Skeletal muscle tissue (tissue), 3 donors: ENCODE measurements at regions not wholly inside any gene's neighbourhood (a gene's known extent, or its start where the extent isn't known, plus 50 kb on each side); places are given as distances from the start of the nearest gene placed in this dataset.

Experiments used
- H3K27ac ChIP-seq: one replicate; pipeline ENCODE4 v1.7.0; 2013; ENCODE audit warnings: mild to moderate bottlenecking, low read depth, low read length, inconsistent platforms
- H3K27me3 ChIP-seq, 3 donors: one replicate each; pipeline ENCODE4 v1.7.0; 2013; ENCODE audit warnings: low read length in 3 of 3; ENCODE audit not compliant: control insufficient read depth in 3 of 3, insufficient read depth in 3 of 3
- H3K36me3 ChIP-seq, 3 donors: one replicate each; pipeline ENCODE4 v1.7.0; 2013; ENCODE audit warnings: low read length in 3 of 3; ENCODE audit not compliant: control insufficient read depth in 3 of 3, insufficient read depth in 3 of 3
- H3K4me1 ChIP-seq, 3 donors: one replicate each; pipeline ENCODE4 v1.7.0; 2013; ENCODE audit warnings: low read length in 3 of 3, mild to moderate bottlenecking in 3 of 3; ENCODE audit not compliant: control insufficient read depth in 3 of 3, insufficient read depth in 3 of 3
- H3K4me3 ChIP-seq, 3 donors: one replicate each; pipeline ENCODE4 v1.7.0; 2013; ENCODE audit warnings: low read length in 3 of 3
- H3K9ac ChIP-seq, 3 donors: one replicate each; pipeline ENCODE4 v1.7.0; 2013; ENCODE audit warnings: low read length in 3 of 3, mild to moderate bottlenecking in 3 of 3, moderate library complexity in 2 of 3, low read depth in 1 of 3
- H3K9me3 ChIP-seq, 3 donors: one replicate each; pipeline ENCODE4 v1.7.0; 2013; ENCODE audit warnings: low read length in 3 of 3; ENCODE audit not compliant: control insufficient read depth in 3 of 3
- donor health status: Osteomylitis.

DNA sequence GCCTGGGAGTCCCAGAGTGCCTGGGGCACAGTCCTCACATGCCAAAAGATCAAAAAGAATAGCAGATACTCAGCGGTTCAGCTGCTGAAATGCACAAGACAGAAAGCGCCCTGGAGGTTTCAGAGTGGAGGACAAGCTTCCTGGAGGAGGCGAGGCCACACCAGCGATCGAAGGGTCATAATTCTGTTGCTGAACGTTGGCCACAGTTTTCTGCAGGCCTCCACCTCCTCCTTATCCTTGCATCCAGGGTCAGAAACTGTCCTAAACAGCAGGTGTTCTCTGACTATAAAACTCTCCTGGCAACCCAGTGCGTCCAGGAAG is 220.3 kb upstream of the LINGO1 start:
- H3K27me3 ChIP-seq: peaks cover 16 to 37% (median 17%) of the 10 kb centered on the region in 3 donors
- no peaks in the 10 kb centered on the region for H3K9me3 ChIP-seq
- no peaks in the 10 kb centered on the region for H3K36me3 ChIP-seq
- no peak overlapping the region for H3K27ac ChIP-seq
- H3K9ac ChIP-seq: no peak overlapping the region
- H3K4me1 ChIP-seq: peaks cover 0 to 5% (median 0%) of the 10 kb centered on the region in 3 donors
- H3K4me3 ChIP-seq: no peak overlapping the region

DNA sequence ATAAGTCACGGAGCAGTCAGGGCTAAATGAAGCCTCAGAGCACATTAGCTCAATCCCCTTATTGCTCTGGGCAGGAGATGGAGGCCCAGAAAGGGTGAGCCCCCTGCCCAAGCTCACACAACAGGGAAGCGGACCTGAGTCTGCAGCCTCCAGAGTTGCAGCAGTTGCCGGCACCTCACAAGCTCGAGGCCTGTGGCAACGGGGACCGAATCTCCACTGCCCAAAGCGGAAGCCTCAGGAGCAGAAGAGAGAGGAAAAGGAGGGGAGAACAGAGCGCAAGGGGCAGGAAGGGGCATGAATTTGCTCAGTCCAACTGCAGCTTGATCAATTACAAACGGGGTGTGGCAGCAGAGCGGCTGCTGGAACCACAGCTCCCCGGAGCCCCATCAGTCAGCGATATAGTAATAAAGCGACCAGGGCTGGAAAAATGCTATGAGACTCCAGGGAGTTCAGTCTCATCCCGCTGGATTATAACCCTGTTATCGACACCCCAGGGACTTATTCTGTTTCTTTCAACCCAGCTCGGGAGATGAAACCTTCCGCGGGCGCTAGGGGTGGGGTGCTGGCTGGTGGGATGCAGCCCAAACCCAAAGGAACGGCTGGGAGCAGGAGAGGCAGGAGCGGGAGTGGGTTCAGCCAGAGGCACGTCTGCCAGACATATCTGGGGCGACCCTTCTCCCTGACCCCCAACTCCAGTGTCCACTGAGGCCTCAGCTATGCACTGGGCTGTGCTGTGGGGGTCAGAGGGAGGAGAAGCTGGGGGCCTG is 219.7 kb upstream of the LINGO1 start:
- Histone ChIP-seq H3K4me1 (peaks cover 0 to 5% (median 0%) of the 10 kb centered on the region in 3 donors), H3K4me3 (no peak overlapping the region), H3K9me3 (no peaks in the 10 kb centered on the region), H3K27me3 (peaks cover 15 to 33% (median 17%) of the 10 kb centered on the region in 3 donors), H3K9ac (no peak overlapping the region), H3K27ac (no peak overlapping the region), H3K36me3 (no peaks in the 10 kb centered on the region)

DNA sequence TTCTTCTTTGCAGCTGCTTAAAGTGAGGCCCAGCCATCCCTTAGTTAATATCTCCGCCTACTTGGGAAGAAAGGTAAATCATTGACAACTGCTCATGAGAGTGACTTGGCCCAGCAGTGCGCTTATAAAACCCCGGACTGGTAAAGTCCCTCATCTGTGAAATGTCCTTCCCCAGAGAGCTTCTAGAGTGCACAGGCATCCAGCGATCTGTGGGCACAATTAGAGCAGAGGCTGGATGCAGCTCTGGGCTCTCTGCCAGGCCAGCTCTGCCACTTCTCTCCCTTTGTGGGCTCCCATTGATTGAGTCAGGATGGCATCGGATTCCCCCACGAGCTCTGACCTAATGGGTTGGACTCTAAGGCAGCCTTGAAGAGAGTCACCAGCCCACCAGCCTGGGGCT is 219.0 kb upstream of the LINGO1 start:
- Histone ChIP-seq H3K9ac (no peak overlapping the region), H3K36me3 (no peaks in the 10 kb centered on the region), H3K4me1 (peaks cover 0 to 5% (median 0%) of the 10 kb centered on the region in 3 donors), H3K4me3 (no peak overlapping the region), H3K27me3 (peaks cover 14 to 30% (median 17%) of the 10 kb centered on the region in 3 donors), H3K9me3 (no peaks in the 10 kb centered on the region), H3K27ac (no peak overlapping the region)

DNA sequence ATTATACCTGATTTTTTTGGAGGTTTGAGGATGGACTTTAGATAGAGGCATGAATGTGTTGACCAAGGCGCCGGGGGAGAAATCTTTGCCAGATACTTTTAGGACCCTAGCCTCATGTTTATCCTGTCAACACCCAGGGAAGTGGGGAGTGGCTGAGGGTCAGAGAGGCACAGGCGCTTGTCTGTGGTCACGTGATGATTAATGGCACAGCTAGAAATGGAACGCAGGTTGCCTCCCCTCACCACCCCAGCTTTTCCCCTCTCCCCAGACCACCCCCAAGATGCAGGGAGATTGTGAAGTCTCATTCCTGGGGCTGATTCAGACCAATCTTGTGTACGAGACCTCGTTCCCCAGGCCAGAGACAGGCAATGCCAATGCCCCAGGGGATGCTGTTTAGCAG is 218.4 kb upstream of the LINGO1 start:
- H3K27me3 ChIP-seq: peaks cover 14 to 30% (median 17%) of the 10 kb centered on the region in 3 donors
- no peak overlapping the region for H3K9ac ChIP-seq

DNA sequence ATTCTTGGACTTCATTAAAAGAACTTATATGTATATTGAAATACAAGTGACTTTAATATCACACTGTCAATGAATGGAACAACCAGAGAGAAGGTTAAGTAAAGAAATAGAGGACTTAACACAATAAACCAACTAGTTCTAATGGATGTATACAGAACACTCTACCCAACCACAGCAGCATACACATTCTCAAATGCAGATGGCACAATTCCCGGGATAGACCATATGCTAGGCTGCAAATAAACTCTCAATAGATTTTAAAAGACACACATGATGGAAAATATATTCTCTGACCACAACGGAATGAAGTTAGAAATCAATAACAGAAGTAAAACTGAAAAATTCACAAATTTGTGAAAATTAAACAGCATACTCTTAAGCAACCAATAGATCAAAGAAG is 214.3 kb upstream of the LINGO1 start:
- Histone ChIP-seq H3K4me3 (no peak overlapping the region), H3K4me1 (peaks cover 0 to 2% (median 0%) of the 10 kb centered on the region in 3 donors), H3K36me3 (no peaks in the 10 kb centered on the region), H3K27me3 (peaks cover 9 to 12% (median 12%) of the 10 kb centered on the region in 3 donors), H3K9me3 (peaks cover 0 to 6% (median 0%) of the 10 kb centered on the region in 3 donors), H3K27ac (no peak overlapping the region), H3K9ac (no peak overlapping the region)

More for the DNA sequence above, 218.4 kb upstream of the LINGO1 start:
- Histone ChIP-seq H3K9me3 (no peaks in the 10 kb centered on the region), H3K36me3 (no peaks in the 10 kb centered on the region), H3K4me3 (no peak overlapping the region), H3K27ac (no peak overlapping the region), H3K4me1 (peaks cover 0 to 5% (median 0%) of the 10 kb centered on the region in 3 donors)

DNA sequence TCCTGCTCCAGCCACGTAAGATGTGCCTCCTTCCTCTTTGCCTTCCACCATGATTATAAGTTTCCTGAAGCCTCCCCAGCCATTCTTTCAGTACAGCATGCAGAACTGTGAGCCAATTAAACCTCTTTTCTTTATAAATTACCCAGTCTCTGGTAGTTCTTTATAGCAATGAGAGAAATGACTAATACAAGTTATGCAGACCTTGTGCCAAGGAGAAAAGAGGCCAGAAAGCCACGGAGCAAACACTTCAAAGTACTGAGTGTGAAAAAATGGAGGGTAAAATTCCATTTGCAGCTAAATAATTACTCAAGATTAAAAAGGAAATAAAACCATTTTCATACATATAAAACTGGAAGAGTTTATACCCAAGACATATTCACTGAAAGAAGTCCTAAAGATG is 213.6 kb upstream of the LINGO1 start:
- peaks cover 6 to 8% (median 7%) of the 10 kb centered on the region in 3 donors for H3K27me3 ChIP-seq
- no peaks in the 10 kb centered on the region for H3K36me3 ChIP-seq
- no peak overlapping the region for H3K4me3 ChIP-seq
- no peak overlapping the region for H3K9ac ChIP-seq
- H3K4me1 ChIP-seq: no peaks in the 10 kb centered on the region
- H3K9me3 ChIP-seq: peaks cover 0 to 6% (median 0%) of the 10 kb centered on the region in 3 donors
- no peak overlapping the region for H3K27ac ChIP-seq

DNA sequence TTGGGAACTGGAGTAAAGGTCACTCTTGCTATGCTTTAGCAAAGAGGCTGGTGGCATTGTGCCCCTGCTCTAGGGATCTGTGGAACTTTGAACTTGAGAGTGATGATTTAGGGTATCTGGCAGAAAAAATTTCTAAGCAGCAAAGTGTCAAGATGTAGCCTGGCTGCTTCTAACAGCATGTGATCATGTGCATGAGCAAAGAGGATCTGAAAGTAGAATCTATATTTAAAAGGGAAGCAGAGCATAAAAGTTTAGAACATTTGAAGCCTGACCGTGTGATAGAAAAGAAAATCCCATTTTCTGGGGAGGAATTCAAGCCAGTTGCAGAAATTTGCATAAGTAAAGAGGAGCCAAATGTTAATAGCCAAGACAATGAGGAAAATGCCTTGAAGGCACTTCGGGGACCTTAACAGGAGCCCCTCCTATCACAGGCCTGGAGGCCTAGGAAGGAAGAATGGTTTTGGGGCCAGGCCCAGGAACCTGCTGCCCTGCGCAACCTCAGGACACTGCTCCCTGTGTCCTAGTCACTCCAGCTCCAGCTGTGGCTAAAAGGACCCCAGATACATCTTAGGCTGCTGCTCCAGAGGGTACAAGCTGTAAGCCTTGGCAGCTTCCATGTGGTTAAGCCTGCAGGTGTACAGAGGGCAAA is 212.2 kb upstream of the LINGO1 start:
- Histone ChIP-seq H3K4me3 (no peak overlapping the region), H3K27me3 (peaks cover 10 to 18% (median 18%) of the 10 kb centered on the region in 3 donors), H3K9me3 (peaks cover 0 to 6% (median 0%) of the 10 kb centered on the region in 3 donors), H3K36me3 (no peaks in the 10 kb centered on the region), H3K9ac (no peak overlapping the region), H3K27ac (no peak overlapping the region), H3K4me1 (no peaks in the 10 kb centered on the region)

DNA sequence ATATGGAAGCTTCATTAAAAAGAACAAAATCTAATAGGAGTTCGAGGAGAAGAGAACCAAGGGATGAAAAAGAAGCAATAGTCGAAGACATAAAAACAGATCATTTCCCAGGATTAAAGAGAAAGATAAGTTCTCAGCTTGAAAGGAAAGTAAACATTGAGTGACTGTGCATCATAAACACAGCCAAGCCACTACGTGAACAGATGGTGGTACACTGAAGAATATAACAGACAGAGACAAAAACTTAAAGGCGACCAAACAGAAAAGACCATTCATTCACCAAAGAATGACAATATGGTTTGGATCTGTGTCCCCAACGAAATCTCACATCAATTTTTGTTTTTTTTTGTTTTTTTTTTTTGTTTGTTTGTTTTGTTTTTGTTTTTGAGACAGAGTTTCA is 210.8 kb upstream of the LINGO1 start:
- Histone ChIP-seq H3K27ac (no peak overlapping the region), H3K9me3 (peaks cover 0 to 6% (median 0%) of the 10 kb centered on the region in 3 donors), H3K9ac (no peak overlapping the region), H3K4me1 (no peaks in the 10 kb centered on the region), H3K36me3 (no peaks in the 10 kb centered on the region), H3K4me3 (no peak overlapping the region), H3K27me3 (peaks cover 7 to 24% (median 22%) of the 10 kb centered on the region in 3 donors)

DNA sequence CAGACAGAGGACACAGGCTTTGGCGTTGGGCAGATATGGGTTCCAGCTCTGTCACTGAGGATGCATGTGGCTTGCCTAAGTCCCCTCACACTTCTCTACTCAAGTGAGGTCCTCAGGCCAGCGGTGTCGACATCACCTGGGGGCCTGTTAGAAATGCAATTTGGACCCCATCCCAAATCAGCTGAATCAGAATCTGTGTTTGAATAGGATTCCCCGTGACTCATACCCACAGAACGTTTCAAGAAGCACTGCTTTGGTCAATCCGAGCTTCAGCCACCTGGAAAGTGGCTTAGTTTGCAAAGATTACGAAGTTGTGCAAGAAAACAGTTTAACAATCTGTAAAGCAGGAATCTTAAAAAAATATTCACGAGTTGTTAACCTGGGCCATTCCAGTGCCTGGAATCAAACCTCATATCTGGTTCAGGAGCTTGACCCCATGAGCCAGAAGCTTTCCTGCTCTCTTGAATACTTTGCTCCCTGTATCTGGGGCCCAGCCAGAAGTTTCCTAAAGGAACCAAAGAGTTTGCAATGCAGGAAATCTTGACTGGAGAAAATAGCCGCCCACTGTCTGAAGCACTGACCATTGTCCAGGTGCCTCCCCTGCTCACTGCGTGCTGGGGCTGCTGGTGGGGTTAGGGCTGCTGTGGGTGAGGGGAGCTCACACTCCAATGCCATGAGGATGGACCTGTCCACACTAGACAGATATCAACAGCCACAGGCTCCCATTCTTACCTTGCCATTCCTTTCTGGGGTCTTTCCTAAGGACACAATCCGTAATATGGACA is 208.5 kb upstream of the LINGO1 start:
- Histone ChIP-seq H3K36me3 (no peaks in the 10 kb centered on the region), H3K9ac (no peak overlapping the region), H3K9me3 (peaks cover 0 to 6% (median 0%) of the 10 kb centered on the region in 3 donors), H3K27me3 (peaks cover 22 to 29% (median 25%) of the 10 kb centered on the region in 3 donors), H3K27ac (no peak overlapping the region), H3K4me1 (no peaks in the 10 kb centered on the region), H3K4me3 (no peak overlapping the region)
